ENCODE measurements at regions not wholly inside any gene's neighbourhood (a gene's known extent, or its start where the extent isn't known, plus 50 kb on each side); places are given as distances from the start of the nearest gene placed in this dataset.

DNA sequence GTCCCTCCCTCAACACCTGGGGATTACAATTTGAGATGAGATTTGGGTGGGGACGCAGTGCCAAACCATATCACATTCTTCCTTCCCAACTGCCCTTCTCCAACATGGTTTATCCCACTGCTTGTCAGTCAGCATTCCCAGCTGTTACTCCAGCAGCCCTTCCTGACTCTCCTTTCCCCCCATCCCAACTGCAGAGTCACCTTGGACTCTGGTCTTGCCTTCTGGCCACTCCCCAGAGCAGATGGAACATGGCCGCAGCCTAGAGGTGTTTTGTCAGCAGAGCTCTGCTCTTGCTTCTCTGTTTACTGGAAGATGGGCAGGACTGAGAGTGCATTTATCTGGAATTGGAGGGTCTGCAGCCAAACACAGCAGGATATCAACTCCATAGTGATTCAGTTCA lies 51.2 kb upstream of the MEX3C start:
- intact Hi-C loops (cut with DNase I) = no loop called here
- no peak overlapping the region for H3K4me3 ChIP-seq
- no peak for TF ChIP-seq CTCF (IDR thresholded peaks at IDR 0.05)
- no peaks in the 10 kb centered on the region for H3K9me3 ChIP-seq
- no peak for DNase-seq (ENCODE audit: low spot score in 2 of 2)
- H3K4me1 ChIP-seq = no peaks in the 10 kb centered on the region
- no peaks in the 10 kb centered on the region for H3K27me3 ChIP-seq
- H3K36me3 ChIP-seq = no peaks in the 10 kb centered on the region
- no peak overlapping the region for H3K27ac ChIP-seq

DNA sequence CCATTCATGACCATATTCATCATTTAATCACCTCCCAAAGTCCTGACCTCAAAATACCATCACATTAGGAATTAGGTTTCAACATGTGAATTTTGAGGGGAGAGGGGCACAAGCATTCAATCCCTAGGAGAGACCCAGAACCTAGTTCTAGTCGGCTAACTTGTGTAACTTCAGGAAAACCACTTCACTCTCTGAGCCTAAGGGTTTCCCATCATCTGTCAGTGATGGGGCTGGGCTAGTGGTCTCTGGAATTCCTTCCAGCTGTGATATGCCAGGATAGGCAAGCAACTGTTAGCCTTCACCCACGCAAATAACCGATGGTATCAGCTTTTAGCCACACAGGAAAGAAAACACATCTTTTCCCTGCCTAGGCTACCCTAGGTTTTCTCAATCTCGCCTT lies 52.5 kb upstream of the MEX3C start:
- intact Hi-C loops (cut with DNase I) = no loop called here
- no peak overlapping the region for H3K4me3 ChIP-seq
- H3K36me3 ChIP-seq = no peaks in the 10 kb centered on the region
- DNase-seq (ENCODE audit: low spot score in 2 of 2) = no peak
- H3K9me3 ChIP-seq = no peaks in the 10 kb centered on the region
- TF ChIP-seq CTCF (IDR thresholded peaks at IDR 0.05) = no peak
- H3K27me3 ChIP-seq = no peaks in the 10 kb centered on the region
- no peaks in the 10 kb centered on the region for H3K4me1 ChIP-seq
- no peak overlapping the region for H3K27ac ChIP-seq

DNA sequence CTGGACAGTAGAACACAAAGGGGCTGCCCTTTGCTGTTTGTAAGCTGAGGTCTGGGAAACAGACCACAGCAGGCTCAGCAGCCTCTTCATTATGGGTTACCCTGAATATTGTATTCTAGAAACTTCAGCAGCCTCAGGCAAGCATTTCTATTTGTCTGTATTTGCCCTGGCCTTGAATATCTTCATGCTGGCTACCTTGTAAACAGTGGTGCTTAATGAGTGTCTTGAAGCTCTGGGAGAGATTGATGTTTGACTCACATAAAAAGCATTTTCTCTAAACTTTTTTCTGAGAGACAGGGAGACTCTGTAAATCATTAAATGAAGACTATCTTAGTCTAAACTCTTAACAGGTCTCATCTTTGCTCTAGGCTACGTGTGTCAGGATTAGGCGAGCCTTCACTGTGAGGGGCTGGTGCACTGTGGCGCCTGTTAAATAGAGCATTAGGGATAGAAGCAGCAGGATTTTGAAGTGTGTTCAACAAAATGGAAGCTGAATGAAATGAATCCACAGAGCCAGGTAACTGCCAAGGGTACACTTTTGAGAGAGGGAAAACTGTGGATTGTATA lies 53.1 kb upstream of the MEX3C start:
- no peak for TF ChIP-seq CTCF (IDR thresholded peaks at IDR 0.05)
- no peak overlapping the region for H3K4me3 ChIP-seq
- DNase-seq (ENCODE audit: low spot score in 2 of 2) = no peak

GRCh38 chr18:51251625-51252024 lies 54.1 kb upstream of the MEX3C start:
- Histone ChIP-seq H3K36me3 (no peaks in the 10 kb centered on the region), H3K27ac (no peak overlapping the region), H3K27me3 (no peaks in the 10 kb centered on the region), H3K9me3 (no peaks in the 10 kb centered on the region), H3K4me1 (no peaks in the 10 kb centered on the region), H3K4me3 (no peak overlapping the region)
- TF ChIP-seq CTCF (IDR thresholded peaks at IDR 0.05) = no peak
- intact Hi-C loops (cut with DNase I) = no loop called here
- no peak for DNase-seq (ENCODE audit: low spot score in 2 of 2)

More for the DNA sequence above, 53.1 kb upstream of the MEX3C start:
- Histone ChIP-seq H3K27ac (no peak overlapping the region), H3K36me3 (no peaks in the 10 kb centered on the region), H3K27me3 (no peaks in the 10 kb centered on the region), H3K9me3 (no peaks in the 10 kb centered on the region), H3K4me1 (no peaks in the 10 kb centered on the region)
- intact Hi-C loops (cut with DNase I) = no loop called here

DNA sequence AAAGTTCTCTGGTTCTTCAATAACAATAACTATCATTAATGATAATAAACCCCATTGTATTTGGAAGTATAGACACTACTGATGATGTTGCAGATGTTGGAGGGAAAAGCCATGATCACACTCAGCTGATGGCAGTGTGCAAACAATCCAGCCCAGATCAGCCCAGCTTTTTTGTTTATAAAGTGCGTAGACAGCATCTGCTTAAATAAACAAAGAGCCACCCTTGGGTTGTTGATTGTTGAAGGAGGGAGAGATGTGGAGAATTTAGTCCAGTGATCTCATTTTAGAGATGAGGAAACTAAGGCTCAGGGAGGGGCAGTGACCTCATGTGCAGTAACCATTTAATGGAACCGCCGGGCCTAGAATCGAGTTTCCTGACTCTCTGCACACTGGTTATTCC lies 56.0 kb upstream of the MEX3C start:
- H3K9me3 ChIP-seq = no peaks in the 10 kb centered on the region
- no peak for TF ChIP-seq CTCF (IDR thresholded peaks at IDR 0.05)
- no peak for DNase-seq (ENCODE audit: low spot score in 2 of 2)
- intact Hi-C loops (cut with DNase I) = no loop called here
- H3K4me3 ChIP-seq = no peak overlapping the region
- H3K27ac ChIP-seq = no peak overlapping the region
- H3K4me1 ChIP-seq = no peaks in the 10 kb centered on the region
- no peaks in the 10 kb centered on the region for H3K27me3 ChIP-seq
- no peaks in the 10 kb centered on the region for H3K36me3 ChIP-seq

GRCh38 chr18:51255693-51256092 lies 58.2 kb upstream of the MEX3C start:
- intact Hi-C loops (cut with DNase I) = no loop called here
- no peak for TF ChIP-seq CTCF (IDR thresholded peaks at IDR 0.05)
- H3K27me3 ChIP-seq = no peaks in the 10 kb centered on the region

More at GRCh38 chr18:51255693-51256092, 58.2 kb upstream of the MEX3C start:
- no peak for DNase-seq (ENCODE audit: low spot score in 2 of 2)
- Histone ChIP-seq H3K36me3 (no peaks in the 10 kb centered on the region), H3K4me3 (no peak overlapping the region), H3K4me1 (no peaks in the 10 kb centered on the region), H3K9me3 (no peaks in the 10 kb centered on the region), H3K27ac (no peak overlapping the region)

Data from ascending aorta (tissue), 2 donors.